HepG2 (cell line): ENCODE measurements at regions not wholly inside any gene's neighbourhood (a gene's known extent, or its start where the extent isn't known, plus 50 kb on each side); places are given as distances from the start of the nearest gene placed in this dataset.

ENCODE experiments used
- ATAC-seq: fragments of 200-7000 bp; cut with Tn5 transposase; 3 replicates; pipeline ENCODE4 v1.9.1; 2020; ENCODE audit warnings: mild to moderate bottlenecking, moderate library complexity
- BruUV-seq: library from RNA; stranded (reverse); fragments of 400-500 nt; replicated peaks from 2 replicates; lab custom pipeline; 2021; lab: Mats Ljungman, UMichigan
- CTCF ChIA-PET: fragments of 300-600 bp; formaldehyde crosslinking; extraction: SDS; loops from one replicate; lab custom pipeline; 2021; ENCODE audit warnings: low total read pairs, inconsistent platforms, low intra/inter-chr PET ratio; lab: Yijun Ruan, JAX
- POLR2A ChIA-PET: fragments of 350-600 bp; sonication (Branson Sonifier 250); formaldehyde crosslinking; loops from one replicate; lab custom pipeline; 2020; ENCODE audit warnings: antibody characterized with exemption, inconsistent platforms; lab: Yijun Ruan, JAX
- DNase-seq: peaks from one replicate; pipeline ENCODE4 v3.0.0-alpha.2; 2015; ENCODE audit warnings: low spot score
- FAIRE-seq: peaks from 3 replicates; lab custom pipeline; 2011; peaks lifted over from hg19 to GRCh38; lab: Jason Lieb, UNC
- H2AFZ ChIP-seq: one replicate; pipeline ENCODE4 v1.6.1; 2011; ENCODE audit warnings: low read length, inconsistent platforms
- H3K27ac ChIP-seq: fragments of 300-600 bp; 3 replicates; pipeline ENCODE4 v1.8.0; 2011; ENCODE audit warnings: mixed run types, mild to moderate bottlenecking, mixed read lengths, low read length, inconsistent platforms; ENCODE audit not compliant: insufficient read depth; ENCODE audit errors: extremely low read length
- H3K27me3 ChIP-seq, 2 experiments: fragments of 200-600 bp in 1 of 2; 2 replicates in 1 of 2; 3 replicates in 1 of 2; pipeline versions ENCODE4 v1.6.0 to v1.8.0; 2011; ENCODE audit warnings: low read length in 2 of 2, mild to moderate bottlenecking in 2 of 2, moderate library complexity in 2 of 2, inconsistent platforms in 1 of 2; ENCODE audit not compliant: insufficient read depth in 2 of 2, control insufficient read depth in 1 of 2
- H3K36me3 ChIP-seq, 2 experiments: fragments of 200-600 bp in 1 of 2; replicated peaks in 1 of 2; 2 replicates in 1 of 2; 3 replicates in 1 of 2; pipeline versions ENCODE4 v1.5.1 to v1.8.0; 2011; ENCODE audit warnings: low read length in 2 of 2, inconsistent platforms in 1 of 2; ENCODE audit not compliant: insufficient read depth in 2 of 2, control insufficient read depth in 1 of 2
- H3K4me1 ChIP-seq: 2 replicates; pipeline ENCODE4 v1.5.1; 2012; ENCODE audit warnings: low read length, inconsistent platforms; ENCODE audit not compliant: insufficient read depth
- H3K4me2 ChIP-seq: 2 replicates; pipeline ENCODE4 v1.6.0; 2011; ENCODE audit warnings: low read depth, low read length, inconsistent platforms
- H3K4me3 ChIP-seq, 3 experiments: fragments of 200-600 bp in 1 of 3; sonication (generic), shearing (Covaris generic) in 1 of 3; replicated peaks in 1 of 3; 2 replicates each; pipeline ENCODE4 v1.5.1; 2011 to 2016; ENCODE audit warnings: low read length in 3 of 3, inconsistent platforms in 2 of 3, low read depth in 2 of 3, mild to moderate bottlenecking in 2 of 3, control low read depth in 1 of 3, mixed read lengths in 1 of 3; ENCODE audit not compliant: insufficient read depth in 1 of 3
- H3K79me2 ChIP-seq: one replicate; pipeline ENCODE4 v1.6.1; 2011; ENCODE audit warnings: low read length, inconsistent platforms; ENCODE audit not compliant: insufficient read depth
- H3K9ac ChIP-seq: 2 replicates; pipeline ENCODE4 v1.6.0; 2011; ENCODE audit warnings: mild to moderate bottlenecking, low read depth, low read length, inconsistent platforms; ENCODE audit not compliant: insufficient read depth
- H3K9me3 ChIP-seq: 2 replicates; pipeline ENCODE4 v1.5.1; 2012; ENCODE audit warnings: mild to moderate bottlenecking, low read length
- H4K20me1 ChIP-seq: 2 replicates; pipeline ENCODE4 v1.6.0; 2011; ENCODE audit warnings: inconsistent platforms, mild to moderate bottlenecking, low read length, moderate library complexity; ENCODE audit not compliant: insufficient read depth
- SIN3A ChIP-seq: IDR thresholded peaks from 2 replicates; pipeline ENCODE4 v1.6.1; 2011; ENCODE audit warnings: low read depth, mild to moderate bottlenecking, control low read depth, low read length, borderline replicate concordance
- TAF1 ChIP-seq: sonication (generic); formaldehyde crosslinking; IDR thresholded peaks from 2 replicates; pipeline ENCODE4 v1.4.0; 2020; ENCODE audit warnings: missing genetic modification reagents
- ZNF3 ChIP-seq: IDR thresholded peaks from 2 replicates; pipeline ENCODE4 v1.7.0; 2017; ENCODE audit warnings: inconsistent platforms
- ZNF629 ChIP-seq: sonication (generic); formaldehyde crosslinking; conservative IDR thresholded peaks from 2 replicates; pipeline ENCODE4 v1.5.0; 2020; ENCODE audit warnings: missing genetic modification reagents
- WGBS: methylation state at CpG from one replicate; pipeline ENCODE4 v1.1.6; 2017; ENCODE audit warnings: low lambda C conversion rate; 5-methylcytosine and 5-hydroxymethylcytosine counted together
- in situ Hi-C: cut with HindIII; loops from 2 replicates; pipeline ENCODE4 v1.10.0; 2017; ENCODE audit warnings: low pct_unique_long_range_greater_than_20kb; ENCODE audit not compliant: extremely low pct_ligation_motif_present
- intact Hi-C: fragments of 100-400 bp; cut with micrococcal nuclease; formaldehyde crosslinking; loops from one replicate; pipeline ENCODE4 v1.10.0; 2022; ENCODE audit not compliant: unreplicated experiment

DNA sequence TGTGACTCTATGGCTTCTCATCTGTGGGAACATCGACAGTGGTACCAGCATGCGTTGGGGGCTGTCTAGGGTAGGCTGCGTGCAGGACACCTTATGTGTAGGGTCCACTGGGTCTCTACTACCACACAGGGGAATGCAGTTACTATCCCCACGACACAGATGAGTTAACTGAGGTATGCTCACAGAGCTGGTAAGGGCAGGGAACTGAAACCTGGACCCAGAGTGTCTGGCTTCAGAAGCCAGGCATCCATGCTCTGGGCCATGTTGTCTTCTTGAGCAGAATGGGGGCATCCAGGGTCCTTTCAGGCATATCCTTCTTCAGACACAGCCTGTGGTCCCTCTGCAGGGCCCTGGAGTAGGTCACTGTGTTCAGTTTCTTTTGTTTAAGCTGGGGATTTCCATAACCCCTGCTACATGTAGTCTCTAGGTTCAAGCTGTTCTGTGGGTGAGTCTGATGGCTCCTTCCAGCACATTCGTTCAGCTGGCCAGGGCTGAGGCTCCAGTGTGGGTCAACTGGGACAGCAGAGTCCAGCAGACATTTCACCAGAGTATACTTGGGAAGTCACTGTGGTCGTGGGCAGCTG lies 148.8 kb downstream of the GADD45G start:
- intact Hi-C loops (no loop called here), in situ Hi-C loops (no loop called here)
- H4K20me1 ChIP-seq: no peaks in the 10 kb centered on the region
- no peak overlapping the region for H2AFZ ChIP-seq
- no peak overlapping the region for H3K27ac ChIP-seq
- no peak overlapping the region for H3K4me3 ChIP-seq
- no peaks in the 10 kb centered on the region for H3K27me3 ChIP-seq
- H3K9me3 ChIP-seq: no peaks in the 10 kb centered on the region
- DNase-seq: no peak
- H3K4me1 ChIP-seq: peaks cover 11% of the 10 kb centered on the region
- H3K79me2 ChIP-seq: no peaks in the 10 kb centered on the region
- BruUV-seq: no TSS peak
- CTCF ChIA-PET: no interaction called here
- no peak for TF ChIP-seq ZNF629 (CRISPR knock-in tag)
- TF ChIP-seq, all 625 proteins: peak for 0
- POLR2A ChIA-PET: no interaction called here
- H3K4me2 ChIP-seq: no peak overlapping the region
- ATAC-seq (no peak), FAIRE-seq (no peak)
- 35% methylated on average over 5 of the region's 6 CpGs for WGBS
- H3K9ac ChIP-seq: no peak overlapping the region
- H3K36me3 ChIP-seq: no peaks in the 10 kb centered on the region

DNA sequence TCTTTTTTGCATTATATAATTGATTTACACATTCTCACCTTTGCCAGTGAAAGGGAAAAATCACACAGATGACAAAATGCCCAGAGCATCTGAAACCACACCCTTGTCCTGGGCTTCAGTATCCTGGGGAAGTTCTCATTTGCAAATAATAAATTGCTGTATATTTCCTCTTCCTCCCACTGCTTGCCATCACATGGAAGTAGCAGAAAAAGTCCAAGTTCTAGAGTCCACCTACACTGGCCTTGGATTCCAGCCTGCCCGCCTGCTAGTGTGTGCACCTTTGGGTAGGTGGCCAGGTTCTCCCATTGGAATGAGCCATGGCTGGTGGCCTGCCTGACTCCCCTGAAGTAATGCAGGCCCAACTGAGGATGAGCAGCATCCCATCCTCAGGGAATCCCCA lies 149.4 kb downstream of the GADD45G start:
- intact Hi-C loops (no loop called here), in situ Hi-C loops (no loop called here)
- BruUV-seq: no TSS peak
- ATAC-seq (no peak), FAIRE-seq (no peak), DNase-seq (no peak)
- H3K9ac ChIP-seq: no peak overlapping the region
- H3K27me3 ChIP-seq: no peaks in the 10 kb centered on the region
- no peaks in the 10 kb centered on the region for H4K20me1 ChIP-seq
- TF ChIP-seq ZNF3 (CRISPR knock-in tag) (no peak), SIN3A (no peak), TAF1 (no peak)
- H3K4me1 ChIP-seq: peaks cover 11% of the 10 kb centered on the region
- POLR2A ChIA-PET: no interaction called here
- H3K9me3 ChIP-seq: no peaks in the 10 kb centered on the region
- H3K4me3 ChIP-seq: no peak overlapping the region
- H3K4me2 ChIP-seq: no peak overlapping the region
- no peaks in the 10 kb centered on the region for H3K79me2 ChIP-seq
- CTCF ChIA-PET: no interaction called here
- H3K36me3 ChIP-seq: no peaks in the 10 kb centered on the region
- 17% methylated on average over 1 of the region's 1 CpG for WGBS
- H3K27ac ChIP-seq: no peak overlapping the region
- H2AFZ ChIP-seq: no peak overlapping the region
